ENCODE measurements at regions not wholly inside any gene's neighbourhood (a gene's known extent, or its start where the extent isn't known, plus 50 kb on each side); places are given as distances from the start of the nearest gene placed in this dataset.
"Not testable (repeated sequence)": the region's sequence is repeated elsewhere in the genome, so short reads cannot be mapped to it uniquely, and the experiment has no call there.

DNA sequence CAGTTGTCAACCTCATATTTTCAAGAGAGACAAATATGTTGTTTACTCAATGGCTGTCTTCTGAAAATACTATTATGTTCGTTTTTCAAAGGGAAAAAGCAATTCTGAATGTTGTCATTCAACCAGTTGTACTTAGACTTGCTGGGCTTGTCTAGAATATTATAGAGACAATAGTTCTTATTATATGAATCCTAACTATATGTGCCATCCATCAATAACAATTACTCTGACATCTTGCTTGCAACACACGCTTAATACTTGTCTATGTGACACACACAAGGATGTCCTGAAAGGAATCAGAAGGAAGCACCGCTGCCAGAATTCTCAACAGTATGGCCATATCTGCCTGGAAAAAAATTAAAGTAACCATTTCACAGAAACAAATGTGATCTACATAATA, 283.3 kb upstream of the NRSN1 start:
- TF ChIP-seq EZH2phosphoT487 (IDR thresholded peaks at IDR 0.05; ENCODE audit: low read depth, severe bottlenecking, unreplicated experiment) = no peak
- no peak for TF ChIP-seq EZH2 (IDR thresholded peaks at IDR 0.05; ENCODE audit: borderline replicate concordance)
- TF ChIP-seq, protein P1, sequence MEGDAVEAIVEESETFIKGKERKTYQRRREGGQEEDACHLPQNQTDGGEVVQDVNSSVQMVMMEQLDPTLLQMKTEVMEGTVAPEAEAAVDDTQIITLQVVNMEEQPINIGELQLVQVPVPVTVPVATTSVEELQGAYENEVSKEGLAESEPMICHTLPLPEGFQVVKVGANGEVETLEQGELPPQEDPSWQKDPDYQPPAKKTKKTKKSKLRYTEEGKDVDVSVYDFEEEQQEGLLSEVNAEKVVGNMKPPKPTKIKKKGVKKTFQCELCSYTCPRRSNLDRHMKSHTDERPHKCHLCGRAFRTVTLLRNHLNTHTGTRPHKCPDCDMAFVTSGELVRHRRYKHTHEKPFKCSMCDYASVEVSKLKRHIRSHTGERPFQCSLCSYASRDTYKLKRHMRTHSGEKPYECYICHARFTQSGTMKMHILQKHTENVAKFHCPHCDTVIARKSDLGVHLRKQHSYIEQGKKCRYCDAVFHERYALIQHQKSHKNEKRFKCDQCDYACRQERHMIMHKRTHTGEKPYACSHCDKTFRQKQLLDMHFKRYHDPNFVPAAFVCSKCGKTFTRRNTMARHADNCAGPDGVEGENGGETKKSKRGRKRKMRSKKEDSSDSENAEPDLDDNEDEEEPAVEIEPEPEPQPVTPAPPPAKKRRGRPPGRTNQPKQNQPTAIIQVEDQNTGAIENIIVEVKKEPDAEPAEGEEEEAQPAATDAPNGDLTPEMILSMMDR (IDR thresholded peaks at IDR 0.05; ENCODE audit: poor library complexity) = no peak
- Histone ChIP-seq H3K9me3 (ENCODE audit: low read depth) (no peaks in the 10 kb centered on the region), H4K20me1 (ENCODE audit: insufficient read depth, poor library complexity, severe bottlenecking) (no peaks in the 10 kb centered on the region), H3K9me2 (replicated peaks; ENCODE audit: insufficient read depth) (no peaks in the 10 kb centered on the region), H3K27ac (no peak overlapping the region), H3K4me3 (no peak overlapping the region), H3K36me3 (replicated peaks; ENCODE audit: insufficient read depth, low read depth) (no peaks in the 10 kb centered on the region), H3K27me3 (no peaks in the 10 kb centered on the region), H3K79me2 (no peaks in the 10 kb centered on the region), H2AFZ (no peak overlapping the region), H3K4me1 (ENCODE audit: insufficient read depth) (peaks cover 7% of the 10 kb centered on the region), H3K4me2 (no peak overlapping the region)
- no peak for DNase-seq (ENCODE audit: low spot score)
- 83% methylated on average over 3 of the region's 3 CpGs for WGBS (ENCODE audit: low lambda C conversion rate, missing lambda C conversion rate)

DNA sequence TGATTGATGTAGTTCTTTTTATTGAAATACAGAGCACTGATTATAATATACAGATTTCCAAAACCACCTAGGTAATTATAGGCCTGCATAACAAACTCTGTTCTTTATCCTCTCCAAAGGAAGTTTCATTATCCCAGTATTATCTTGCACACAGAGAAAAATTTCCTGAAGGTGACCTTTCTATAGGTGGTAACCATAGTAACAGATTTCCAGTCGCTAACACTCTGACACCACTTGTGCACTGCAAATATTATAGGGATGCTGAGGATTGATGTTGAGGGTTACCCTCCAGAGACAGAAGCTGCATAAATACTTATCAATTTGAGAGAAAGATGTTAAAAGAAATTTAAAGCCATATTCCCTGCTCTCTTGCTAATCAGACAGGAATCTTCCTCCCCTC, 274.5 kb upstream of the NRSN1 start:
- no peaks in the 10 kb centered on the region for H3K9me2 ChIP-seq (replicated peaks; ENCODE audit: insufficient read depth)
- H3K9me3 ChIP-seq (ENCODE audit: low read depth) = no peaks in the 10 kb centered on the region
- H3K27ac ChIP-seq = no peak overlapping the region
- H3K27me3 ChIP-seq = no peaks in the 10 kb centered on the region
- H3K4me1 ChIP-seq (ENCODE audit: insufficient read depth) = no peaks in the 10 kb centered on the region
- H2AFZ ChIP-seq = no peak overlapping the region
- H4K20me1 ChIP-seq (ENCODE audit: insufficient read depth, poor library complexity, severe bottlenecking) = no peaks in the 10 kb centered on the region
- no peak for TF ChIP-seq EZH2phosphoT487 (IDR thresholded peaks at IDR 0.05; ENCODE audit: low read depth, severe bottlenecking, unreplicated experiment)
- TF ChIP-seq EZH2 (IDR thresholded peaks at IDR 0.05; ENCODE audit: borderline replicate concordance) = no peak
- TF ChIP-seq, protein P1 (IDR thresholded peaks at IDR 0.05; ENCODE audit: poor library complexity) = no peak
- H3K4me3 ChIP-seq = no peak overlapping the region
- DNase-seq (ENCODE audit: low spot score) = no peak
- WGBS (ENCODE audit: low lambda C conversion rate, missing lambda C conversion rate) = 65% methylated on average over 1 of the region's 1 CpG
- no peaks in the 10 kb centered on the region for H3K79me2 ChIP-seq
- H3K36me3 ChIP-seq (replicated peaks; ENCODE audit: insufficient read depth, low read depth) = no peaks in the 10 kb centered on the region
- no peak overlapping the region for H3K4me2 ChIP-seq

DNA sequence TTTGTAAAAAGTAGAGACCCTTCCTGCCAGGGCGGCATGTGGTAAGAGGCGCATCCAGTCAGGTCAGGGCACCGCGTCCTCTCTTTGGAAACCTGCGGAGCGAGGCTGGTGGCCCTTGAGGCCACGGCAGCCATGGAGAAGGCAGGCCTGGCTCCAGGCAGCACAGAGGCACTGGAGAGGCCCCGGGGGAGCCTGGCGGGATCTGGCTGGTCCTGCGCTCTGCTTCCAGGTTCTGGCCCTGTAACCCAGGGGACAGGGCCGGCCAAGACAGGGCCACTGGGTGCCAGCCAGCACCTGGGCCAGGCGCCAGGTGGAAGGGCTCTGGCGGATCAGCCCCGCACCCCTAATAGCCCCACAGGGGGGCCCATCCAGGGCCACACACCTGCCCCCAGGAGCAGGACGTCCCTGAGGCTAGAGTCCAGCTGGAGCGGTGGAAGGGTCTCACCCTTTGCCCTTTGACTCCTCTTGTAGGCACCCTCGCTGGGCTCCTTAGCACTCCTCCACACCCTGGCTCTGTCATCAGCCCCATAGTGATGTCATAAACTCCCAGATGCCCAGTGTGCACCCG, 272.4 kb upstream of the NRSN1 start:
- not testable (repeated sequence) for H3K36me3 ChIP-seq (replicated peaks; ENCODE audit: insufficient read depth, low read depth); H3K27ac ChIP-seq; DNase-seq (ENCODE audit: low spot score); H3K9me2 ChIP-seq (replicated peaks; ENCODE audit: insufficient read depth); H3K4me2 ChIP-seq; H3K27me3 ChIP-seq; H3K79me2 ChIP-seq; H4K20me1 ChIP-seq (ENCODE audit: insufficient read depth, poor library complexity, severe bottlenecking); H2AFZ ChIP-seq; H3K4me3 ChIP-seq; H3K9me3 ChIP-seq (ENCODE audit: low read depth); H3K4me1 ChIP-seq (ENCODE audit: insufficient read depth)
- 95% methylated on average over 14 of the region's 18 CpGs for WGBS (ENCODE audit: low lambda C conversion rate, missing lambda C conversion rate)

DNA sequence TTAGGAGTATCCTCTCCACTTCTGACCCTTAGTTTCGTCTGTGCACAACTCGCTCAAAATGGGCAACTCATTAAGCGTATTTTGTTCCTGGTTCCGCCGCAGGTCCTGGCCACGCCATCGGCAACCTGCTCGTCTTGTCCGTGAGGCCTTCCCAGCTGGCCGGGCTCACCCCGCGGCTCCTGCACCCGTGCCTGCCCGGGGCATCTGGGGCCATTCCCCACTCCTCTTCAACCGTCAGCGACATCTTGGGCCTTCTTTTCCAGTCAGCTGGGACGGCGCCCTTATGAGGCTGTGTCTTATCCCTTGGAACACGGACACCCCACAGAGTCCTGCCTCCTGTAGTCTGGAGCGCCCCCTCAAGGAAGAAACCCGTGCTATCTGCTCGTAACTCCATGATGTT, 271.9 kb upstream of the NRSN1 start:
- not testable (repeated sequence) for H3K27me3 ChIP-seq; H3K79me2 ChIP-seq; H2AFZ ChIP-seq; H3K36me3 ChIP-seq (replicated peaks; ENCODE audit: insufficient read depth, low read depth); DNase-seq (ENCODE audit: low spot score); H3K4me1 ChIP-seq (ENCODE audit: insufficient read depth); H4K20me1 ChIP-seq (ENCODE audit: insufficient read depth, poor library complexity, severe bottlenecking); H3K9me2 ChIP-seq (replicated peaks; ENCODE audit: insufficient read depth); H3K4me2 ChIP-seq; H3K4me3 ChIP-seq; H3K27ac ChIP-seq; H3K9me3 ChIP-seq (ENCODE audit: low read depth)
- 94% methylated on average over 22 of the region's 22 CpGs for WGBS (ENCODE audit: low lambda C conversion rate, missing lambda C conversion rate)
